Transverse colon (tissue), 3 donors: ENCODE measurements at regions not wholly inside any gene's neighbourhood (a gene's known extent, or its start where the extent isn't known, plus 50 kb on each side); places are given as distances from the start of the nearest gene placed in this dataset.

Experiments
- CTCF ChIP-seq, 5 experiments: fragments of 200-600 bp in 3 of 5; fragments of 450-650 bp in 2 of 5; sonication (generic) in 3 of 5; IDR thresholded peaks; 1 replicate in 2 of 5; 2 replicates in 3 of 5; pipeline ENCODE4 v1.5.1; 2016 to 2017; ENCODE audit warnings: antibody characterized with exemption in 5 of 5, inconsistent platforms in 3 of 5, mild to moderate bottlenecking in 2 of 5, moderate library complexity in 1 of 5
- POLR2A ChIP-seq: fragments of 450-650 bp; IDR thresholded peaks from one replicate; pipeline ENCODE4 v1.6.1; 2016; ENCODE audit warnings: antibody characterized with exemption, mild to moderate bottlenecking, moderate library complexity

GRCh38 chr6:126764104-126764503, 354.4 kb upstream of the RSPO3 start:
- TF ChIP-seq CTCF (IDR thresholded peaks at IDR 0.05) (no peak), POLR2A (no peak)
